Embryonic facial prominence (tissue), 1 donor: ENCODE measurements at regions not wholly inside any gene's neighbourhood (a gene's known extent, or its start where the extent isn't known, plus 50 kb on each side); places are given as distances from the start of the nearest gene placed in this dataset.

Experiments
- DNase-seq: peaks from one replicate; pipeline ENCODE4 v3.0.0-alpha.2; 2016; ENCODE audit errors: extremely low spot score

DNA sequence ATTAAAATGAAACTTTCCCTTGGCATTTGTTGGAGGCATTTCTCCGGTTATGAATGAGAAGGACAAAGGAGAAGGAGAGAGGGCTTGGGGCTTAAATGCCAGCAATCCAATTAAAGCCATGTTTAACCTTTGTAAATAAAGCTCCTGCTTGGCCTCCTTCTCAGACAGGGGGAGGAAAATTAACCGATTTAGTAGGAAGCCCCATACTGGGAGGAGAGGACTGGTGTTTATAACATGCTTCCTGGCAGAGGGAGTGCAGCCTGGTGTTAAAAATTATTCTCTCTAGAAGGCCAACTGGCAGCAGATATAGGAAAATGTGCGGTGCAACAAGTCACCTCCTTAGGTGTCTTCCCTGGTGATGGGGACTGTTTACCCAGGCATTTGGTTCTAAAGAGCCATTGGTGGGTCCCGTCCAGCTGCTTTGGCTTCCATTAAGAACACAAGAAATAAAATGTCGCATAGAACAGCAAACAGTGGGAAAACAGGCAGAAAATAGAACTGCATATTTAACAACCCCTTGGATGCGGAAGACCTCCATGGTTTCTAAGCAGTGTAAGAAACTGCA, 846.5 kb downstream of the TYW1 start:
- DNase-seq: no peak

- no peak for DNase-seq
Measured at GRCh38 chr7:67843615-67844014, 847.0 kb downstream of the TYW1 start.

GRCh38 chr7:67847092-67847787, 850.6 kb downstream of the TYW1 start:
- no peak for DNase-seq

- DNase-seq: no peak
Measured at GRCh38 chr7:67854221-67855178, 857.9 kb downstream of the TYW1 start.

DNA sequence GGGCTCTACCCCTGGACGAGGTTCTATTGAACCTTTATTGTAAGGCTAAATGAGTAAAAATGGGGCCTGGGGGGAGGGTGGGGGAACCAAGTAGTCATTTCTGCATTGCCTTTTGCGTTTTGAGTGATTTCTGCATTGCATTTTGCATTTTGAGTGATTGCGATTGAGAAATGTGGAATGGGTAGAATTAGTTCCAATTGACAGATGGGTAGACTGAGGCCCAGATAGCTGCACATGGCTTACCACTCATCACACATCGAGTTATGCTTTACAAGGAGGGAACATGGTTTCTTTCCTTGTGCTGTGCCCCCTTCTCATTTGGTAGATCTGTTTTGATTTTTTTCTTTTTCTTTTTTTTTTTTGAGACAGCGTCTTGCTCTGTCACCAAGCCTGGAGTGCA, 858.7 kb downstream of the TYW1 start:
- no peak for DNase-seq

DNA sequence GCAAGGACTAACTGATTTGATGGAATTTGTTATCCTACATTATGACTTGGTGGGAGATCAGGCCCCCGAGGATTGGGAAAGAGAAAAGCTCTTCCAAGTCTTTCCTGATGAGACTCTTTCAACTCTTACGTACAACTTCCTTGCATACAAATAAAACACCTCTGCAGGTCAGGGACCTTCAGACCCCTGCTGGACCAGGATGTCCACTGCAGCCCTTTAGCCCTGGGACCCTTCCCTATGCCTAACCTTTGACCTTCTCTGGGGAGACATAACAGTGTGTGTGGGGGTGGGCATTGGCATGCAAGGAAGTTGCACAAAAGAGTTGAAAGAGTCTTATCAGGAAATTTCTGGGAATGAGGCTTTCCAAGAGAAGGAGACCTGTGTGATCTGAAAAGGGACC, 859.4 kb downstream of the TYW1 start:
- DNase-seq: no peak

DNA sequence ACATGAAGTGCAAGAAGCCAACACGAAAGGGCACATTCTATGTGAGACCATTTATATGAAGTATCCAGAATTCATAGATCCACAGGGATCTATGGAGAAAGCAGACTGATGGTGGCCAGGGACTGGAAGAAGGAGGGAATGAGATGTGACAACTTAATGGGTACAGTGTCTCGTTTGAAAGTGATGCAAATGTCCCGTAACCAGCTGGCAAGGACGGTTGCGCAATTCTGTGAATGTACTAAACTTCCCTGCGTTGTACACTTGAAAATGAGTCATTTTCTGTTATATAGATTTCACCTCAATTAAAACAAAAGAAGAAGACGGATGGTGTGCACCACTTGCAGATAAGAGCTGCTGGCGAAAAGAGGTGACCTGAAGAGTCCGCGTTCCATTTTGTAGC, 861.1 kb downstream of the TYW1 start:
- no peak for DNase-seq

GRCh38 chr7:67858931-67859330, 862.3 kb downstream of the TYW1 start:
- DNase-seq: no peak

DNA sequence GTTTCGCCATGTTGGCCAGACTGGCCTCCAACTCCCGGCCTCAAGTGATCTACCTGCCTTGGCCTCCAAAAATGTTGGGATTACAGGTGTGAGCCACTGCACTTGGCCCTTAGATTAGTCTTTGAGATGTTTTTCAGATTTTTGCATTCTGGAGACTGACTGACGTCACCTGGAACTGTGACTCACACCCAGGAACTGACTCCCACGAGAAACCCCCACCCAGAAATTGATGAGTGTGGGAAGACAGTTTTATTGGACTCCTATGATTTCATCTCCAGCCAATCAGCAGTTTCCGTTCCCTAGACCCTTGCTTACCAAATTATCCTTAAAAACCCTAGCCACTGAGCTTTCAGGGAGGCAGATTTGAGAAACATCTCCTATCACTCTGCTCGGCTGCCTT, 867.3 kb downstream of the TYW1 start:
- DNase-seq: no peak

DNA sequence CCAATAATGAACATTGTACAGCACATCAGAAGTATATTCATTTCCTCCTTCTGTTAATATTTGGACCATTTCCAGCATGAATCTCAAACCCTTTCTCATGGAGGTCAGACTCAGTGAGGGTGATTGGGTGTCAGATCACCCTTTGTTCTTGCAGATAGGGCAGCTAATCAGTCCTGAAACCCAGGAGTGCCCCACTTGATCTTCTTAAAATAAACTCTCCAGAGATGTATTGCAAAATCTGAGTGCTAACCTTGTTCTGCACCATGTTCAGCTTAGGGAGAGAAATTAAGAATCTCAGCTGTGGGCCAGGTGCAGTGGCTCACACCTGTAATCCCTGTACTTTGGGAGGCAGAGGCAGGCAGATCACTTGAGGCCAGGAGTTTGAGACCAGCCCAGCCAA, 869.4 kb downstream of the TYW1 start:
- DNase-seq: no peak

GRCh38 chr7:67866812-67867211, 870.2 kb downstream of the TYW1 start:
- DNase-seq: no peak

- DNase-seq: no peak
Measured at GRCh38 chr7:67870396-67870795, 873.8 kb downstream of the TYW1 start.

DNA sequence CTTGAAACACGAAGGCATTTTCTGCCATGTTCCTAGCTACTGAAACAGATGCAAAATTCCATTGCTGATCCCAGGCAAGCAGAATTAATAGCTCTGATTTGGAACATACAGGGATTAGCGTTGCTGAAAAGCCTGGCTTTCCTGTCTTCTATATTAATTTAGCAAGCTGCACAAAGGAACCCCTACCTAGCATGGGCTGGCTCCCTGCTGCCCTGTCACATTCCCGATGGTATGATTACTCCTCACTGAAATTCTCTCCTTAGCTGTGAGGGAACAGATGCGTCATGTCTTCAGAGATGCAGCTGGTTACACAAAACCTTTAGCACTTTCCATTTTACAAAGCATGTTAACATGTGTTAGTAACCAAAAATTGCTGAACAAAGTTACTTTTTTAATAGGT, 878.9 kb downstream of the TYW1 start:
- DNase-seq: no peak

- DNase-seq: no peak
Measured at GRCh38 chr7:67878808-67879207, 882.2 kb downstream of the TYW1 start.

DNA sequence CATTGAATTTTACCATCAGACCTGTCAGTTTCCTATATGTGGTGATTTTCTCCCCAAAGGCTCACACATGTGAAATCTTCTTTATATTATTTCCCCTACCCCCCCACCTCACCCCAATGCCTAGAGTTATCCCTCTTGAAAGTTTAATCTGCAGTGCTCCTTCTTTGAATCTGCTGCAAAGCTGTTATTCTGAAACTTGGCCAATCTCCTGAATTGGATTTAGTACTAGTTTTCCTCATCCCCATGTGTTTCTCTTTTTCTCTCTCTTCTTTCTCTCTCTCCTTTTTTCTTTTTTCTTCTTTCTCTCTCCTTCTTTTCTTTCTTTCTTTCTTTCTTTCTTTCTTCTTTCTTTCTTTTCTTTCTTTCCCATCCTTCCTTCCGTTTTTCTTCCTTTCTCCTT, 886.2 kb downstream of the TYW1 start:
- no peak for DNase-seq

DNA sequence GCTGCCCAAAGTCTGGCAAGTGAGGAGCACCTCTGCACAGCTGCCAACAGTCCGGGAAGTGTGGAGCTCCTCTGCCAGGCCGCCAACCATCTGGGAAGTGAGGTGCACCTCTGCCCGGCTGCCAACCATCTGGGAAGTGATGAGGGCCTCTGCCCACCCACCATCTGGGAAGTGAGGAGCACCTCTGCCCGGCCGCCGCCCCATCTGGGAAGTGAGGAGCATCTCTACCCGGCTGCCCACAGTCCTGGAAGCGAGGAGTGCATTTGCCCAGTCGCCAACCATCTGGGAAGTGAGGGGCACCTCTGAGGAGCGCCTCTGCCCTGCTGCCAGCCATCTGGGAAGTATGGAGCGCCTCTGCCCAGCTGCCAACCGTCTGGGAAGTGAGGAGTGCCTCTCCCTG, 893.7 kb downstream of the TYW1 start:
- no peak for DNase-seq

- DNase-seq: no peak
Measured at GRCh38 chr7:67894746-67895145, 898.1 kb downstream of the TYW1 start.

DNA sequence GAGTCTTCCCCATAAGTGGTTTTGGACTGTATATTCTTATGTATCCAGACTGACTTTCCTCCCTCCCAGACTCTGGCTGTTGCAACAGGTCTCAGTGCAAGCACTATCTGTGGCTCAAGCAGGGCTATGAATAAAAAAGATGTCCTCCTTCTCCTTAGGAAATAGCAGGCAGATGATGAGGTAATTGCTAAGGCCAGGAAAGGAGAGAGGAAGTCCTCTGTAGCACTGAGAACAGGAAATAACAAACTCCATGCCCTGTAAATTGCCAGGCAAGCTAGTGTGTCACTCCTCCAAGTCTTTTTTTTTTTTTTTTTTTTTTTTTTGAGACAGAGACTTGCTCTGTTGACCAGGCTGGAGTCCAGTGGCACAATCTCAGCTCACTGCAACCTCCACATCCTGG, 900.1 kb downstream of the TYW1 start:
- no peak for DNase-seq

DNA sequence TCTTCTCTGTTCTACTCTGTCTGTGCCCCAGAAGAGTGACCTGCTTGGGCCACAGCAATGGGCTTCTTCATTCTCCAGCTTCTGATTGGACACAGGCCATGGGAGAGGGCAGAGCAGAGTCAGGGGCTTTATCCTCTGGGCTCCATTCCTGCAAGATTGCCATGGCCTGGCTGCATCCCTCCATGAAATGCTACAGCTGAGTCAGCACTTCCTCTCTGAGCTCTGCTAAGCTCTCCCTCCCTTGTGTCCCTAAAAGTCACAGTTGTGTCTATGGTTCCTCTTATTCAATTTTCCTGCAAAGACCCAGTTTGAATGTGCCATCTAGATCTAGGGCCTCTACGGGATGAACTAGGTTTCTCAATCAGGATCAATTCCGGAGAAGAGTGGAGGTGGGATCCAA, 903.8 kb downstream of the TYW1 start:
- DNase-seq: no peak

GRCh38 chr7:67901808-67902480, 905.3 kb downstream of the TYW1 start:
- DNase-seq: no peak

DNA sequence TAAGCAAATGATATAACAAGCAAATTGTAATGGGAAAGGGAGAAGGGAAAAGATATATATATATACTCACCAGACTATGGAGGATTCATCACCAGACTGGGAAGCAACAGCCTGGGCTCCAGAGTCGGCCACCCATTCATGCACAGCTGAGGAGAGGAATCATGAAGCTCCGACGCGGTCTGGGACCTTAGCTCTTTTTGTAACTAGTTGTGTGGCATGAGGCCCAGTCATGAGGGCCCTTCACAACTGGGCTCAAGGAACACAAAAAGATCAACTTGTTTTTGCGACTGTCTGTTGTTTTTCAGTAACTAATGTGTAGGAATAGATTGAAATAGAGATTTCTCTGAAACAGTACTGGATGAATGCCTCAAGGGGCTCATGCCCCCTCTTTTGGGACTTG, 911.2 kb downstream of the TYW1 start:
- DNase-seq: no peak

DNA sequence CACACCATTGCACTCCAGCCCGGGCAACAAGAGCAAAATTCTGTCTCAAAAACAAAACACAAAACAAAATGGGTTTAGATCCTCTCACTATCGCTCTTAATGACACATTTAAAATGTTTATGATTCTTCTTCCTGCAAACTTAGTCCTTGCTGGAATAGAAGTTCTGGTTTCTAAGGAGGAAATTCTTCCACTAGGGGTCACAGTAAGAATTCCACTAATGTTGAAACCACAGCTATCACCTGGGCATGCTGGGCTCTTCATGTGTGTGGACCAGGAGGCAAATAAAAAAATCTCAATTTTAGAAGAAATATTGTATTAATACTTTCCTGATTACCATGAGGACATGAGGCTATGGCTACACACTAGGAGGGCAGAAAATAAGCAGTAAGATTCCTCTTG, 915.8 kb downstream of the TYW1 start:
- no peak for DNase-seq
